ENCODE measurements at regions not wholly inside any gene's neighbourhood (a gene's known extent, or its start where the extent isn't known, plus 50 kb on each side); places are given as distances from the start of the nearest gene placed in this dataset.

DNA sequence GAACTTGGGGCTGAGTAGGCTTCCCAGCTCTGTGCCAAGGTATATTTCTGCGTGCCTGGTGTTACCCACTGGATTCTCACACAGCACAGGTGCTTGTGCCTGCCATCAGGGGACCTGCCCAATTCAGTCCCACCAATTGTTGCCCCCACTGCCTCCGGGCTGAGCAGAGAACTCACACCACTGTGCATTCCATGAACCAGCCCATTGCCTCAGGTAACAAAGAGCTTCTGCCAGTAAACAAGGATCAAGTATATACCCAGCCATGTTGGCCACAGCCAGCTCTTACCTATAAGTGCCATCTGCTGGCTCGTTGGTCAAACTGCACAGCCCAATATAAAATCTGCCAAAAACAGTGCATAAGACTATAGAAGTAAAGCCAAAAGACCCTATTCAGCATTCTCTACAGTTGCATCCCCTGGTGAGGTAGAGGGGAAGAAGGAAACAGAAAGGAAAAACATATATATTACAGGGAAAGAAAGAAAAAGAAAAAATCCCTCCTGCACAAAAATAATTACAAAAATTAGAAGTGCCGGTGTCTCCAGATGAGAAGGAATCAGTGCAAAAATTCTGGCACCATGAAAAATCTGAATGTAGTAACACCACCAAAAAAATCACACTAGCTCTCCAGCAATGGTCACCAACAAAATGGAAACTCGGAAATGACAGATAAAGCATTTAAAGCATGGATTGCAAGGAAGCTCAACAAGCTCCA is 241.4 kb downstream of the IBTK start:
- TF ChIP-seq CTCF (IDR thresholded peaks at IDR 0.05; ENCODE audit: low read depth, low read length, missing input control): peak; percentile 53
- TF ChIP-seq YY1 (IDR thresholded peaks at IDR 0.05): no peak

Measured in liver (tissue), 2 donors.